Breast epithelium (tissue), 3 donors: ENCODE measurements at regions not wholly inside any gene's neighbourhood (a gene's known extent, or its start where the extent isn't known, plus 50 kb on each side); places are given as distances from the start of the nearest gene placed in this dataset.

ENCODE experiments used
- CTCF ChIP-seq, 3 donors: fragments of 450-650 bp; IDR thresholded peaks; one replicate each; pipeline ENCODE4 v1.5.1; 2016 to 2017; ENCODE audit warnings: antibody characterized with exemption in 3 of 3, mild to moderate bottlenecking in 3 of 3, moderate library complexity in 3 of 3
- POLR2A ChIP-seq: fragments of 450-650 bp; IDR thresholded peaks from one replicate; pipeline ENCODE4 v1.6.1; 2016; ENCODE audit warnings: antibody characterized with exemption, mild to moderate bottlenecking, moderate library complexity

GRCh38 chr15:38829086-38829485 is 264.5 kb upstream of the RASGRP1 start:
- TF ChIP-seq POLR2A (no peak), CTCF (IDR thresholded peaks at IDR 0.05) (no peak)
